ENCODE measurements at regions not wholly inside any gene's neighbourhood (a gene's known extent, or its start where the extent isn't known, plus 50 kb on each side); places are given as distances from the start of the nearest gene placed in this dataset.

DNA sequence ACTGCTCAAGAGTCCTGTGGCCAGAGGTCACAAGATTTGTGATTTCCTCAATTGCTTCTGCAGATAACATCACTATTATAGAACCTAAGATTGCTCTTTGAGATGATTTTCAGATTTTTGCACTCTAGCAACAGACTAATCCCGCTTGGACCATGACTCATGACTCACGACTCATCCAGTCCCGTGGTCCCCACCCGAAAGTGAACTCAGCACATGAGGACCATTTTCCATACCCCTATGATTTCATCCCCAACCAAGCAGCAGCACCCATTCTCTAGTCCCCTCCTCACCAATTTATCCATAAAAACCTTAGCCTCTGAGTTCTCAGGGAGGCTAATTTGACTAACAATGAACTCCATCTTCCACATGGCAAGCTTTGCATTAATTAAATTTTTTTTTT is 106.3 kb upstream of the ALCAM start:
- TF ChIP-seq POLR2A (IDR thresholded peaks at IDR 0.05; ENCODE audit: low read depth, low read length) (no peak), POLR2AphosphoS2 (IDR thresholded peaks at IDR 0.05; ENCODE audit: low read depth, low read length) (no peak), BHLHE40 (IDR thresholded peaks at IDR 0.05; ENCODE audit: borderline replicate concordance in 1 of 2, low read depth in 2 of 2, low read length in 1 of 2) (no peak), SRF (IDR thresholded peaks at IDR 0.05; ENCODE audit: low read depth in 2 of 2, low read length in 2 of 2) (no peak), FOXK2 (IDR thresholded peaks at IDR 0.05) (no peak), EZH2 (IDR thresholded peaks at IDR 0.05; ENCODE audit: borderline replicate concordance, control insufficient read depth, low read depth, low read length) (no peak)
- TF ChIP-seq, protein P1, sequence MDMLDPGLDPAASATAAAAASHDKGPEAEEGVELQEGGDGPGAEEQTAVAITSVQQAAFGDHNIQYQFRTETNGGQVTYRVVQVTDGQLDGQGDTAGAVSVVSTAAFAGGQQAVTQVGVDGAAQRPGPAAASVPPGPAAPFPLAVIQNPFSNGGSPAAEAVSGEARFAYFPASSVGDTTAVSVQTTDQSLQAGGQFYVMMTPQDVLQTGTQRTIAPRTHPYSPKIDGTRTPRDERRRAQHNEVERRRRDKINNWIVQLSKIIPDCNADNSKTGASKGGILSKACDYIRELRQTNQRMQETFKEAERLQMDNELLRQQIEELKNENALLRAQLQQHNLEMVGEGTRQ (IDR thresholded peaks at IDR 0.05; ENCODE audit: borderline replicate concordance, low read depth, low read length) = no peak
- TF ChIP-seq, protein P2, sequence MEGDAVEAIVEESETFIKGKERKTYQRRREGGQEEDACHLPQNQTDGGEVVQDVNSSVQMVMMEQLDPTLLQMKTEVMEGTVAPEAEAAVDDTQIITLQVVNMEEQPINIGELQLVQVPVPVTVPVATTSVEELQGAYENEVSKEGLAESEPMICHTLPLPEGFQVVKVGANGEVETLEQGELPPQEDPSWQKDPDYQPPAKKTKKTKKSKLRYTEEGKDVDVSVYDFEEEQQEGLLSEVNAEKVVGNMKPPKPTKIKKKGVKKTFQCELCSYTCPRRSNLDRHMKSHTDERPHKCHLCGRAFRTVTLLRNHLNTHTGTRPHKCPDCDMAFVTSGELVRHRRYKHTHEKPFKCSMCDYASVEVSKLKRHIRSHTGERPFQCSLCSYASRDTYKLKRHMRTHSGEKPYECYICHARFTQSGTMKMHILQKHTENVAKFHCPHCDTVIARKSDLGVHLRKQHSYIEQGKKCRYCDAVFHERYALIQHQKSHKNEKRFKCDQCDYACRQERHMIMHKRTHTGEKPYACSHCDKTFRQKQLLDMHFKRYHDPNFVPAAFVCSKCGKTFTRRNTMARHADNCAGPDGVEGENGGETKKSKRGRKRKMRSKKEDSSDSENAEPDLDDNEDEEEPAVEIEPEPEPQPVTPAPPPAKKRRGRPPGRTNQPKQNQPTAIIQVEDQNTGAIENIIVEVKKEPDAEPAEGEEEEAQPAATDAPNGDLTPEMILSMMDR (IDR thresholded peaks at IDR 0.05 in 2 of 3, conservative IDR thresholded peaks at IDR 0.05 in 1 of 3; ENCODE audit: control insufficient read depth in 2 of 3, extremely low read depth in 1 of 3, insufficient read depth in 1 of 3, low read depth in 3 of 3, low read length in 3 of 3) = no peak
